ELF-1 (cell line): ENCODE measurements at regions not wholly inside any gene's neighbourhood (a gene's known extent, or its start where the extent isn't known, plus 50 kb on each side); places are given as distances from the start of the nearest gene placed in this dataset.
"Not testable (repeated sequence)": the region's sequence is repeated elsewhere in the genome, so short reads cannot be mapped to it uniquely, and the experiment has no call there.

Source experiments
- DNase-seq: peaks from one replicate; pipeline ENCODE4 v3.0.0-alpha.2; 2016; ENCODE audit warnings: low read depth, low spot score

- not testable (repeated sequence) for DNase-seq
Observed at GRCh38 chr12:86709017-86709416, 452.8 kb upstream of the MGAT4C start.

DNA sequence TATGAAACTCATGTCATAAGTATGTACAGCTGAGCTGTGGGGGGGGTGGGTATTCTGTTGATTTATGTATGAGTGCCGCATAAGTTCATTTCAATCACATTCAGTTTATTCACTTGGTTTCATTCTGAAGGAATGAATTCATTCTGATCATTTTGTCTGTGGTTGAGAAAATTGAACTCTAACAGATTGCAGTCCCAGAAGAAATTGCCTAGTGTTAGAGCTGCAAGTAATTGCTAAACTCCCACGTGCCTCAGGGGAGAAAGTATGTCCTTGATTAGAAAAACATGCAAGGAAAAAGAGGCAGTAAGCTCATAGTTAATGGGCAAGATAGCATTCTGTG is 442.4 kb upstream of the MGAT4C start:
- no peak for DNase-seq

DNA sequence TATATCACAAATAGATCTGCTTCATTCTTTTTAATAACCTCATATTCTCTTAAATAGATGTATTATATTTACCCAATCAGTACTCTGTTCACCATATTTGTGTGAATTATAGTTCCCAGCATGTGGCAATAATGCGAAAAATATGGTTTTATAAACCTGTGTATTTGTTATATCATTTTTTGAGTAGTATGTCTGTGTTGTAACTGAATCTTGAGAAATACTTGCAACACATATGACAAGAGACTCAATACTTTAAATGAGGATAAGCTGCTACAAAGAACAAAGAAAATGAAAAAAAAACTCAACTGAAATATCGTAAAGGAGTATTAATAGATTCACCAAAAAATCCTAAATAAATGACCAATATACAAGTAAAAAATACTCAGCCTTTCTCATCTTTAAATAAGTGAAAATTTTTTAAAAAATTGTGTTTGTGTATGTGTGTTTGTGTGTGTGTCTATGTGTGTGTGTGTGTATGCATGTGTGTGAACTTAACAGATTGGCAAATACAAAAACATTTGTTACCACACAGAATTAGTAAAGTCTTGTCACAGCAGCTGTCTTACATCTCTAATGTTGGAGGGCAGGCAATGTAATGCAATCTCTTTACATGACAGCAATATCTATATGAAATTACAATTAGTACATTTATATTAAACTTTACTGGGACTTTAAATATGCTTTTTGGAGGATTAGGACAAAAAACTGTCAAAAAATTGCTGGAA is 441.9 kb upstream of the MGAT4C start:
- no peak for DNase-seq

GRCh38 chr12:86683568-86684304 is 427.5 kb upstream of the MGAT4C start:
- no peak for DNase-seq

DNA sequence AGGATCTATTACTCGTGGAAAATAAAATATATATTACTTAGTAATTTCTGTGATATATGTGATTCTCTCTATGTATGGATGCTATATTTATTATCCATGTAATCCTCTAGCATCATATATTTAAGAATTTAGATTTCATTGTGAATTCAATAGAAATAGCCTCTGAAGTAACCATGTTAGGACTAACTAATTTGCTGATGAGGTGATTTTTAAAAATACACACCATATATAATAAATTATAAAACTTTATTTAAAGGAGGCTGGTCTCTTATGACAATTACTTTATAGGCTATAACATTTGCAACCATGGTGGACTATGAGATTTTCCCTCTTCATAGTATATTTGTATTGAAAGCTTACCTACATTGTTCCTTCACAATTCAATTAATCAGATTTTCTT is 424.9 kb upstream of the MGAT4C start:
- DNase-seq: no peak

DNA sequence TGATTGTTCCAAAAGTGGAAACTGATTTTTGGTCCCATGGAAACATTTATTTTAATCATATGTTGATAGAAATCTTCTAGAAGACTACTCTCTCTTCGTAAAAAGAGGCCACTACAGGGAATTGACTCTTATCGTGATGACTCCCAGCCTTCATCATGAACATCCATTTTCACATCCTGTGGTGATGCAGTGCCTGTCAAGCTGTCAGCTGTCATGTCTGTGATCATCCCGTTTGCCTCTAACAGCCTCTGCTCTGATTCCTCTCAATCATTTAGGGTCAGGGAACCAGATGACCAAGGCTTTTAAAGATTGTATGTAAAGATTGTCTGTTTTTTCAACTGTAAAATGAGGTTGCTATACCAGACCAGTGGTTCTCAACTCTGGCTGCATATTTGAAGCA is 419.0 kb upstream of the MGAT4C start:
- DNase-seq: no peak

DNA sequence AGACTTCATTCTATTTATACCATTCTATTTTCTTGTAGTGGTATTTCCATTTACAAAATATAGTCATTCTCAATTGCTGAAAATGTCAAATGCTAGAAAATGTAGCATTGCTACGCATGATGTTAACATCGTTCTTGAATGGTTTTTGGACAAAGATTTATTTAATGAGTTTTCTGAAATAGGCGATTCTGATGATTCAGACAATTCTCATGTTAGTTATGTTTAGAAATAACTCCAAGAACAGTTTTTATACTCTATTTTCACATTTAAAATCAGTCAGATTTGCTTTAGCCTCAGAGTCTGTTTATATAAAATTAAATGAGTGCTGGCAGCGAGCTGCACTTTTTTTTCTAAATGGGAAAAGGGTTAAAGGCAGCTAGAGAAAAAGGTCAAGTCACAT is 414.8 kb upstream of the MGAT4C start:
- DNase-seq: no peak

- DNase-seq: no peak
Observed at GRCh38 chr12:86669010-86669409, 412.8 kb upstream of the MGAT4C start.

- no peak for DNase-seq
Observed at GRCh38 chr12:86666316-86666715, 410.1 kb upstream of the MGAT4C start.

GRCh38 chr12:86663716-86664115 is 407.5 kb upstream of the MGAT4C start:
- no peak for DNase-seq

- DNase-seq: no peak
Observed at GRCh38 chr12:86663173-86663572, 407.0 kb upstream of the MGAT4C start.

- no peak for DNase-seq
Observed at GRCh38 chr12:86662464-86662863, 406.3 kb upstream of the MGAT4C start.

DNA sequence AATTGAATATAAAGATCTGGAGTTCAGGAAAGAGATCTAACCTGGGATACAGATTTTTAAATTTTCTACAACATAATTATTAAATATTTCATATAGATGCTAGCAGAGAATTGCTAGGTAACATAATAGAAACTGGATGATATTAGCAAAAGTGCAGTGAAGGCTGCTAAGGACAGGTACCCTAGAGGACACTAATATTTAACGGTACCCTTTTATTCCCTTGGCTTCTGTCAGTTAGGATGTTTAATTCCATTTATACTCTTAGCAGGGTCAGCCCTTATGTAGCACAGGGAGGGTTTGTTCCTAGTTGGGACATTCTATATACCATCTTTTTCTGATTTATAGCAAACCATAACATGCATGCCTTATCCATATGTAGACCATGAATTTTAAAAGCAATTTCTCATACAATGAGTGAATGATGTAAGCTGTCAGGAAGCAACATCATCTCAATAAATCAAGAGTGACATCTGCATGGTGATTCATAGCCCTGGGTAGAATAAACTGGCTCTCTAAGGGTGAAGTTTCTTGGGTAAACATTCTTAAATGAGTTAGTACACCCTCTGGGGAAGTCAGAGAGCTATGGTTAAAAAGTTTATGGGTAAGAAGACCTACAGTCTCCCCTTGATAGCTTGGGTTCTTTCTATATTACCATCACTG is 404.4 kb upstream of the MGAT4C start:
- no peak for DNase-seq

GRCh38 chr12:86659985-86660384 is 403.8 kb upstream of the MGAT4C start:
- no peak for DNase-seq

- DNase-seq: no peak
Observed at GRCh38 chr12:86658303-86658702, 402.1 kb upstream of the MGAT4C start.

GRCh38 chr12:86647800-86648199 is 391.6 kb upstream of the MGAT4C start:
- no peak for DNase-seq

DNA sequence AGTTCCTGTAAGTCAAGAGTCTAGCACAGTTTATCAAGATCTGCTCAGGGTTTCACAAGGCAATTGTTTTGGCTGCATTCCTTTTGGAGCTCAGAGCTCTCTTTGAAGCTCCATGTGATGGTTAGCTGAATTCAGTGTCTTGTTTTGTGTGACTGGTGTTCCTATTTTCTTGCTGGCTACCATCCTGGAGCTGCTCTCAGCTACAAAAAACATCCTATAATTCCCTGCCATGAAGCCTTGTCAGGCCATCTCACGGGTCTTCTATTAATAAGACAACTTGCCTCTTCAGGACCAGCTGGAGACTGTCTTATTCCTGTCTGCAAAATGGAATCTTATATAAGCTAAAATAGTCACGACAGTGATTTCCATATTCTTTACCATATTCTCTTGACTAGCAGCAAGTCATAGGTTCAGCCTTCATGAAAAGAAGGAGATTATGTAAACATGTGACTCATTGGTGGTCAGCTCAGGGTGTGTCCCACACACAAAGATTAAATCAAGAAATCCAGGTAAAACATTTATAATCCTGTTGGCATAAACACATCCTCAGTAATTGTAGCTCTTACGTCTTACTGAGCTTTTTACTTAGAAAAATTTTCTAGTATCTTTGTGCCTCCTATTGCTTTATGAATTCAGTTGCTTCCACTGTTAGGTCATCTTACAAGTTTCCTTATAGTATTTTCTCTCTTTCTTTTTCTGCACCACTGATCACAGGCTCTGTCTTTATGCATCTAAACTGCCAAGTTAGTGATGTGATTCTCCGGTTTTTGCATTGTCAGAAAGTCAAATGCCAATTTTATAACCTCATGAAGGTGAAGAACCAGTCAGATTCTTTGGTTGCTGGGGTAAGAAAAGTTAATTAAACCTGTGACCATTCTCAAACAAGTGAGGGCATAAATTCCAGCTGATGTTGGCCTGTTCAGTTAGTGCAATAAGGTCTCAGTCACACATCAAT is 378.5 kb upstream of the MGAT4C start:
- DNase-seq: no peak

DNA sequence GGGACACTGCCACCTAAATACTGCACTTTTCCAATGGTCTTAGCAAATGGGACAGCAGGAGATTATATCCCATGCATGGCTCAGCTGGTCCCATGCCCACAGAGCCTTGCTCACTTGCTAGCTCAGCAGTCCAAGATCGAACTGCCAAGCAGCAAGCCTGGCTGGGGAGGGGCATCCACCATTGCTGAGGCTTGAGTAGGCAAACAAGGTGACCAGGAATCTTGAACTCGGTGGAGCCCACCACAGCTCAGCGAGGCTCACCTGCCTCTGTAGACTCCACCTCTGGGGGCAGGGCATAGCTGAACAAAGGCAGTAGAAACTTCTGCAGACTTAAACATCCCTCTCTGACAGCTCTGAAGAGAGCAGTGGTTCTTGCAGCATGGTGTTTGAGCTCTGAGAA is 370.8 kb upstream of the MGAT4C start:
- no peak for DNase-seq

DNA sequence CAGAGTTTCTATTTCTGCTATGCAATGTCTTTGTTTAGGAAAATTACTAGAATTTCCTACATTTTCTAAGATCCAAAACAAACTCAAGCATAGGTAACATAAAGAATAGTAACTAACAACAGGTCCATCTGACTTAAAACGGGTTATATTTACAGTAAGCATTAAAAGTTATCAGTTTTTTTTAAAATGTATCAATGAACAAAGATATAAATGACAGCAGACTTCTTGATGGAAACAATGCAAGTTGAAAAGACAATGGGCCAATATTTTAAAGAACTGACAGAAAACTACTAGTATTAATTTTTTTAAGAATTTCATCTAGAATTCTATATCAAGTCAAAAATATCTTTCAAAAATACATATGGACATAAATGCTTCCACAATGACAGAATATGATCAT is 367.1 kb upstream of the MGAT4C start:
- no peak for DNase-seq

DNA sequence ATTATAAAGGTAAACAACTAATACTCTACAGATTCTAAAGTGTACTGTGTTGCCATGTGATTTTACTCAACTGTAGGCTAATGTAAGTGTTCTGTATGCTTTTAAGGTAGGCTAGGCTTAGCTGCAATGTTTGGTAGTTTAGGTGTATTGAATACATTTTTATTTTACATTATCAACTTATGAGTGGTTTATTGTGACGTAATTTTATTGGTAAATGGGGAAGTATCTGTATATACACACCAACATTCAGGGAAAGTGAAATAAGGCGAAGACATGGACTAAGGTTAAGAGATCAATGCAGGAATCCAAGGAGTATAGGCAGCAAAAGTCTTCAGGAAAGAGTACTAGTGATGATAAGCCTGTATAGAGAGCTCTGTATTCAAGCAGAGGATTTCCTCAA is 365.8 kb upstream of the MGAT4C start:
- no peak for DNase-seq

DNA sequence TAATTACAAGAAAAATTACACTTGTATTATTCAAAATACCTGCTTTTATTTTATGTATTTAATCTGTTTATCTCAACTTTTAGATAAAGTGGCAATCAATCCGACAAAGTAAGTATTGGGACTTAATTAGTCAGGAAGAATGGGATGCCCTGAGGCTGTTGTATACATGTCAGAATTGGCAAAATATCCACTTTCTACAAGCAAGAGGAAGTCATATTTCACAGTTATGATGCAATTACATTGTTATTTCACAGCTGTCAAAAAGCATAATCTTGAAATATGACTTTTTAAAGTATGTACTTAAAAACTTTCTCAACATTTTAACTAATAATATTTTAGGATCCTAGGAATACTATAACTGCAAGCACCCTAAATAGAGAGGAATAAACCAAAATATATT is 357.1 kb upstream of the MGAT4C start:
- DNase-seq: no peak

GRCh38 chr12:86608638-86609037 is 352.4 kb upstream of the MGAT4C start:
- DNase-seq: no peak
